ENCODE measurements at regions not wholly inside any gene's neighbourhood (a gene's known extent, or its start where the extent isn't known, plus 50 kb on each side); places are given as distances from the start of the nearest gene placed in this dataset.

DNA sequence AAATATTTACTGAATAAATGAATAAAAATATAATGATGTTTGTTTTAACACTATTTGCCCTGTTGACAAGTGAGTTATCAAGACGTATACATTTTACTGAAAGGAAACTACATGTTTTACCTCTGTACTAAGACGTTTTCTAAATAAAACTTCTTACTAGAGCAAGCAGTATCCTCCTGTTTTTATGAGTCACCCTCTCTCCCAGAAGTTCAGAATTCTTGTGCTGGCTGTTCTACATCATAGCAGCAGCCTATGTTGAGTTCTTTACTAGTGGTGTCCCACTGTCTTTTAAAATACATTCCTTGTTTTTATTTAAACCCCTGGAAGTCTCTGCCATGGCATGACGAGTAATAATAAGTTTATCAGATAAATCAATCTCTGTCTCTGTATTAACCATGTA, 297.4 kb downstream of the CALCRL start:
- Histone ChIP-seq H3K27me3 (ENCODE audit: control insufficient read depth in 1 of 2, insufficient read depth in 1 of 2, low read length in 2 of 2) (no peaks in the 10 kb centered on the region), H2BK15ac (ENCODE audit: low read depth, poor library complexity, severe bottlenecking) (no peak overlapping the region), H2BK5ac (ENCODE audit: low read depth, low read length, poor library complexity, severe bottlenecking) (no peak overlapping the region), H3K9ac (ENCODE audit: low read length) (no peak overlapping the region), H3K18ac (ENCODE audit: low read depth in 1 of 2, low read length in 2 of 2) (no peak overlapping the region), H3K4me2 (ENCODE audit: low read length, poor library complexity, severe bottlenecking) (no peak overlapping the region), H3K36me3 (ENCODE audit: control insufficient read depth in 1 of 2, insufficient read depth in 2 of 2, low read depth in 1 of 2, low read length in 2 of 2) (no peaks in the 10 kb centered on the region), H3K4ac (ENCODE audit: low read depth in 1 of 2, low read length in 2 of 2) (no peak overlapping the region), H2BK12ac (ENCODE audit: low read length in 2 of 2) (no peak overlapping the region), H2BK120ac (ENCODE audit: low read depth, low read length) (no peak overlapping the region), H3K27ac (ENCODE audit: low read length, poor library complexity, severe bottlenecking) (no peak overlapping the region), H3K14ac (ENCODE audit: low read length in 2 of 2) (no peak overlapping the region), H2AK5ac (ENCODE audit: low read length, severe bottlenecking) (no peak overlapping the region), H3K4me1 (ENCODE audit: control insufficient read depth, insufficient read depth, low read depth, low read length) (no peaks in the 10 kb centered on the region), H3K4me3 (ENCODE audit: insufficient read depth in 1 of 2, low read depth in 1 of 2, low read length in 2 of 2) (no peak overlapping the region), H4K91ac (ENCODE audit: low read length) (no peak overlapping the region), H4K8ac (ENCODE audit: low read length) (no peak overlapping the region), H3K23ac (ENCODE audit: low read length in 2 of 2) (no peak overlapping the region), H3K79me1 (replicated peaks; ENCODE audit: low read length, poor library complexity, severe bottlenecking) (no peaks in the 10 kb centered on the region), H3K9me3 (ENCODE audit: control insufficient read depth, low read length) (peaks cover 24% of the 10 kb centered on the region), H2AFZ (ENCODE audit: low read depth, low read length) (no peak overlapping the region)
- 0% methylated on average over 2 of the region's 3 CpGs for WGBS
- DNase-seq = peak; percentile 66

DNA sequence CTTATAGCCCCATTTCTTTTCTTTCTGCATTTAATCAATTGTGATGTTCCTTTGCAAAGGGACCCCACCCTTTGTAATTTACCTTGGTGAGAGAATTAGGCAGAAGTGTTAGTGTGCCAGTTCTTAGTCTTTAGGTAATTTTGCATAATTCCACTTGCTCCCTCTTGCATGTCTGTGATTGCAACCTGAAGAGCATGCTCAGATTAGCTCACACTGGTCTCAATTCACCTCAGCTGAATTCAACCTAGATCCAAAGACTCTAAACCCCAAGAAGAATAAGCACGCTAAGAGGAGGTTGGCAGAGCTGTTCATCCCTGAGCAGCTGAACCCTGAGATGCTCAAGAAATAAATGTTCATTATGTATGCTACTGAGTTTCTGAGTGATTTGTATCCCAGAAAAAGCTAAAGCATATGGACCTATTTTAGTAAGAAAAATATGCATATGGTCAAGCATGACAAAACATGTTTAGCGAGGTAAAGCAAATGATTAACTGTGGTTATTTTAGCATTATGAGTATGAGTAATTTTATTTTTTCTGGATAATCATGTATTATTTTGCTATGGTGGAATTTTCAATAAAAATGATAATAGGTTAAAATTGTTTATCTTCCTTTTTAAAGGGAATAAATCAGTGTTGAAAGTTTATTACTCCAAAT, 299.2 kb upstream of the ZSWIM2 start:
- H3K27ac ChIP-seq (ENCODE audit: low read length, poor library complexity, severe bottlenecking) = no peak overlapping the region
- H3K4me1 ChIP-seq (ENCODE audit: control insufficient read depth, insufficient read depth, low read depth, low read length) = no peaks in the 10 kb centered on the region
- WGBS = 50% methylated on average over 2 of the region's 2 CpGs

DNA sequence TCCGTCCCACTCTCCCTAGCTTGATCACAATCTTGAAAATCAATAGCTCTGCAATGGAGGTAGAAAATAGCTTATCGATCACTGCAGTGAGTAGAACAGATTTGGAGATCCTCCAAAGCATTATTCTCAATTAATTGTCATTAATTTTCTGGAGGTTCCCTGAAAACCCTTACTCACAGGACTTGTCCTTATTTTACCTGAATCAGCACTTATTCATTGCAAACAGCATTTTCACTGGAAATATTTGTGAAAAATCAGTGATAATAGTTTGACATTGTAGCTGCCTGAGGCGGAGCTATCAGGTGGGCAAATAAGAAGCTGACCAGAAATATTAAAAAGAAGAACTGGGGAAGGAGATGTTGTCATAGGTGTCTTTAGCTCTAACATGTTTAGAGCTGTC, 294.6 kb upstream of the ZSWIM2 start:
- Histone ChIP-seq H3K4me3 (ENCODE audit: insufficient read depth in 1 of 2, low read depth in 1 of 2, low read length in 2 of 2) (no peak overlapping the region), H3K27me3 (ENCODE audit: control insufficient read depth in 1 of 2, insufficient read depth in 1 of 2, low read length in 2 of 2) (no peaks in the 10 kb centered on the region), H3K4me2 (ENCODE audit: low read length, poor library complexity, severe bottlenecking) (no peak overlapping the region), H3K36me3 (ENCODE audit: control insufficient read depth in 1 of 2, insufficient read depth in 2 of 2, low read depth in 1 of 2, low read length in 2 of 2) (no peaks in the 10 kb centered on the region), H3K23ac (ENCODE audit: low read length in 2 of 2) (no peak overlapping the region), H2BK5ac (ENCODE audit: low read depth, low read length, poor library complexity, severe bottlenecking) (no peak overlapping the region), H3K9ac (ENCODE audit: low read length) (no peak overlapping the region), H2BK120ac (ENCODE audit: low read depth, low read length) (no peak overlapping the region), H2BK12ac (ENCODE audit: low read length in 2 of 2) (no peak overlapping the region), H3K9me3 (ENCODE audit: control insufficient read depth, low read length) (peaks cover 10% of the 10 kb centered on the region), H3K14ac (ENCODE audit: low read length in 2 of 2) (no peak overlapping the region), H2AK5ac (ENCODE audit: low read length, severe bottlenecking) (no peak overlapping the region), H3K27ac (ENCODE audit: low read length, poor library complexity, severe bottlenecking) (no peak overlapping the region), H3K18ac (ENCODE audit: low read depth in 1 of 2, low read length in 2 of 2) (no peak overlapping the region), H3K79me1 (replicated peaks; ENCODE audit: low read length, poor library complexity, severe bottlenecking) (no peaks in the 10 kb centered on the region), H4K8ac (ENCODE audit: low read length) (no peak overlapping the region), H2BK15ac (ENCODE audit: low read depth, poor library complexity, severe bottlenecking) (no peak overlapping the region), H2AFZ (ENCODE audit: low read depth, low read length) (no peak overlapping the region), H3K4me1 (ENCODE audit: control insufficient read depth, insufficient read depth, low read depth, low read length) (no peaks in the 10 kb centered on the region), H3K4ac (ENCODE audit: low read depth in 1 of 2, low read length in 2 of 2) (no peak overlapping the region), H4K91ac (ENCODE audit: low read length) (no peak overlapping the region)
- WGBS = 100% methylated on average over 2 of the region's 3 CpGs
- DNase-seq = no peak

More for the DNA sequence above, 299.2 kb upstream of the ZSWIM2 start:
- no peak overlapping the region for H2BK5ac ChIP-seq (ENCODE audit: low read depth, low read length, poor library complexity, severe bottlenecking)
- H3K9ac ChIP-seq (ENCODE audit: low read length) = no peak overlapping the region
- no peak overlapping the region for H3K4ac ChIP-seq (ENCODE audit: low read depth in 1 of 2, low read length in 2 of 2)
- H2BK15ac ChIP-seq (ENCODE audit: low read depth, poor library complexity, severe bottlenecking) = no peak overlapping the region
- no peak overlapping the region for H3K14ac ChIP-seq (ENCODE audit: low read length in 2 of 2)
- H2AFZ ChIP-seq (ENCODE audit: low read depth, low read length) = peak overlapping the region; percentile 39
- no peak overlapping the region for H2AK5ac ChIP-seq (ENCODE audit: low read length, severe bottlenecking)
- H3K4me2 ChIP-seq (ENCODE audit: low read length, poor library complexity, severe bottlenecking) = no peak overlapping the region
- H3K4me3 ChIP-seq (ENCODE audit: insufficient read depth in 1 of 2, low read depth in 1 of 2, low read length in 2 of 2) = no peak overlapping the region
- H2BK120ac ChIP-seq (ENCODE audit: low read depth, low read length) = no peak overlapping the region
- H3K23ac ChIP-seq (ENCODE audit: low read length in 2 of 2) = no peak overlapping the region
- no peaks in the 10 kb centered on the region for H3K27me3 ChIP-seq (ENCODE audit: control insufficient read depth in 1 of 2, insufficient read depth in 1 of 2, low read length in 2 of 2)
- H2BK12ac ChIP-seq (ENCODE audit: low read length in 2 of 2) = no peak overlapping the region
- no peak for DNase-seq
- no peaks in the 10 kb centered on the region for H3K79me1 ChIP-seq (replicated peaks; ENCODE audit: low read length, poor library complexity, severe bottlenecking)
- H4K8ac ChIP-seq (ENCODE audit: low read length) = no peak overlapping the region
- H3K36me3 ChIP-seq (ENCODE audit: control insufficient read depth in 1 of 2, insufficient read depth in 2 of 2, low read depth in 1 of 2, low read length in 2 of 2) = no peaks in the 10 kb centered on the region
- H3K18ac ChIP-seq (ENCODE audit: low read depth in 1 of 2, low read length in 2 of 2) = no peak overlapping the region
- H3K9me3 ChIP-seq (ENCODE audit: control insufficient read depth, low read length) = peaks cover 10% of the 10 kb centered on the region
- H4K91ac ChIP-seq (ENCODE audit: low read length) = no peak overlapping the region

DNA sequence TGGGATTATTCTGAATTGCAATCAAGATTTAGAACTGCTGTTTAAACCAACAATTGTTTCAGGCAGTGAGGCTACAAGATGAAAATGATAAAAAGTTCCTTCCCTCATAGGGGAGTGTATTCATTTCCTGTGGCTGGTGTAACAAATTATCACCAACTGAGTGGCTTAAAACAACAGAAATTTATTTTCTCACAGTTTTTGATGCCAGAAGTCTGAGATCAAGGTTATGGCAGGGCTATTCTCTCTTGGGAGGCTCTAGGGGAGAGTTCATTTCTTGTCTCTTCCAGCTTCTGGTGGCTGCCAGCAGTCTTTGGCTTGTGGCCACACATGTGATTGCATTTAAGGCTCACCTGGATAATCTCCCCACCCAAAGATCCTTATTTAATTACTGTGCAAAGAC, 290.5 kb upstream of the ZSWIM2 start:
- Histone ChIP-seq H2BK5ac (ENCODE audit: low read depth, low read length, poor library complexity, severe bottlenecking) (no peak overlapping the region), H2AK5ac (ENCODE audit: low read length, severe bottlenecking) (no peak overlapping the region), H4K8ac (ENCODE audit: low read length) (no peak overlapping the region), H3K4me3 (ENCODE audit: insufficient read depth in 1 of 2, low read depth in 1 of 2, low read length in 2 of 2) (no peak overlapping the region), H3K4me1 (ENCODE audit: control insufficient read depth, insufficient read depth, low read depth, low read length) (no peaks in the 10 kb centered on the region), H2BK15ac (ENCODE audit: low read depth, poor library complexity, severe bottlenecking) (no peak overlapping the region), H2BK120ac (ENCODE audit: low read depth, low read length) (no peak overlapping the region), H3K79me1 (replicated peaks; ENCODE audit: low read length, poor library complexity, severe bottlenecking) (no peaks in the 10 kb centered on the region), H3K4me2 (ENCODE audit: low read length, poor library complexity, severe bottlenecking) (no peak overlapping the region), H3K27me3 (ENCODE audit: control insufficient read depth in 1 of 2, insufficient read depth in 1 of 2, low read length in 2 of 2) (no peaks in the 10 kb centered on the region), H3K36me3 (ENCODE audit: control insufficient read depth in 1 of 2, insufficient read depth in 2 of 2, low read depth in 1 of 2, low read length in 2 of 2) (no peaks in the 10 kb centered on the region), H3K9me3 (ENCODE audit: control insufficient read depth, low read length) (no peaks in the 10 kb centered on the region), H3K14ac (ENCODE audit: low read length in 2 of 2) (no peak overlapping the region), H3K18ac (ENCODE audit: low read depth in 1 of 2, low read length in 2 of 2) (no peak overlapping the region), H3K4ac (ENCODE audit: low read depth in 1 of 2, low read length in 2 of 2) (no peak overlapping the region), H3K27ac (ENCODE audit: low read length, poor library complexity, severe bottlenecking) (no peak overlapping the region), H4K91ac (ENCODE audit: low read length) (no peak overlapping the region), H3K23ac (ENCODE audit: low read length in 2 of 2) (no peak overlapping the region), H3K9ac (ENCODE audit: low read length) (no peak overlapping the region), H2AFZ (ENCODE audit: low read depth, low read length) (no peak overlapping the region), H2BK12ac (ENCODE audit: low read length in 2 of 2) (no peak overlapping the region)
- DNase-seq = no peak
